HUES64 (cell line): ENCODE measurements at regions not wholly inside any gene's neighbourhood (a gene's known extent, or its start where the extent isn't known, plus 50 kb on each side); places are given as distances from the start of the nearest gene placed in this dataset.

ENCODE experiments used
- H3K27ac ChIP-seq: 2 replicates; pipeline ENCODE4 v1.7.0; 2013; ENCODE audit warnings: low read depth, low read length, inconsistent platforms
- H3K27me3 ChIP-seq: 2 replicates; pipeline ENCODE4 v1.6.1; 2013; ENCODE audit warnings: mild to moderate bottlenecking, low read length; ENCODE audit not compliant: insufficient read depth
- H3K36me3 ChIP-seq: 2 replicates; pipeline ENCODE4 v1.6.1; 2013; ENCODE audit warnings: mild to moderate bottlenecking, low read length; ENCODE audit not compliant: insufficient read depth
- H3K4me1 ChIP-seq: 2 replicates; pipeline ENCODE4 v1.6.1; 2013; ENCODE audit warnings: mild to moderate bottlenecking, low read length, moderate library complexity; ENCODE audit not compliant: insufficient read depth
- H3K4me3 ChIP-seq: 2 replicates; pipeline ENCODE4 v1.5.1; 2013; ENCODE audit warnings: mild to moderate bottlenecking, low read length, moderate library complexity
- H3K9ac ChIP-seq: 2 replicates; pipeline ENCODE4 v1.6.1; 2013; ENCODE audit warnings: mild to moderate bottlenecking, low read depth, low read length
- H3K9me3 ChIP-seq: 2 replicates; pipeline ENCODE4 v1.6.1; 2013; ENCODE audit warnings: low read depth, low read length; ENCODE audit not compliant: insufficient read depth
- WGBS: fragments of 150-250, 120-280 bp; methylation state at CpG from one replicate; pipeline ENCODE4 v1.1.7; 2013; ENCODE audit warnings: missing lambda C conversion rate; 5-methylcytosine and 5-hydroxymethylcytosine counted together

- WGBS = 81% methylated on average over 10 of the region's 10 CpGs
- Histone ChIP-seq H3K27me3 (no peaks in the 10 kb centered on the region), H3K4me3 (no peak overlapping the region), H3K4me1 (peaks cover 9% of the 10 kb centered on the region; the same call in 1 of the 2 replicates), H3K27ac (no peak overlapping the region), H3K9me3 (no peaks in the 10 kb centered on the region), H3K36me3 (no peaks in the 10 kb centered on the region), H3K9ac (no peak overlapping the region)
These were observed 79.4 kb downstream of the PDGFA start for GRCh38 chr7:440059-440749.

GRCh38 chr7:441684-442421 lies 77.8 kb downstream of the PDGFA start:
- H3K27ac ChIP-seq = no peak overlapping the region
- no peak overlapping the region for H3K9ac ChIP-seq
- H3K4me1 ChIP-seq = peaks cover 8% of the 10 kb centered on the region; the same call in 1 of the 2 replicates
- H3K9me3 ChIP-seq = no peaks in the 10 kb centered on the region
- 95% methylated on average over 14 of the region's 14 CpGs for WGBS
- H3K4me3 ChIP-seq = no peak overlapping the region
- H3K36me3 ChIP-seq = no peaks in the 10 kb centered on the region
- H3K27me3 ChIP-seq = no peaks in the 10 kb centered on the region

GRCh38 chr7:442457-442856 lies 77.2 kb downstream of the PDGFA start:
- Histone ChIP-seq H3K4me1 (0 out of 2 replicates have a peak, but pooled peaks cover 2% of the 10 kb centered on the region), H3K4me3 (no peak overlapping the region), H3K9ac (no peak overlapping the region), H3K27ac (no peak overlapping the region), H3K9me3 (no peaks in the 10 kb centered on the region), H3K27me3 (no peaks in the 10 kb centered on the region), H3K36me3 (no peaks in the 10 kb centered on the region)
- 59% methylated on average over 7 of the region's 7 CpGs for WGBS

GRCh38 chr7:443279-443833 lies 76.3 kb downstream of the PDGFA start:
- no peaks in the 10 kb centered on the region for H3K27me3 ChIP-seq
- no peaks in the 10 kb centered on the region for H3K9me3 ChIP-seq
- no peaks in the 10 kb centered on the region for H3K36me3 ChIP-seq
- 84% methylated on average over 1 of the region's 1 CpG for WGBS
- H3K4me1 ChIP-seq = no peaks in the 10 kb centered on the region
- no peak overlapping the region for H3K4me3 ChIP-seq
- H3K27ac ChIP-seq = no peak overlapping the region
- no peak overlapping the region for H3K9ac ChIP-seq

GRCh38 chr7:444606-445005 lies 75.0 kb downstream of the PDGFA start:
- no peaks in the 10 kb centered on the region for H3K36me3 ChIP-seq
- 92% methylated on average over 8 of the region's 8 CpGs for WGBS
- no peak overlapping the region for H3K9ac ChIP-seq
- H3K4me1 ChIP-seq = 0 out of 2 replicates have a peak, but pooled peaks cover 1% of the 10 kb centered on the region
- H3K9me3 ChIP-seq = no peaks in the 10 kb centered on the region
- no peak overlapping the region for H3K4me3 ChIP-seq
- no peaks in the 10 kb centered on the region for H3K27me3 ChIP-seq
- H3K27ac ChIP-seq = no peak overlapping the region

GRCh38 chr7:445020-445419 lies 74.6 kb downstream of the PDGFA start:
- H3K4me3 ChIP-seq = no peak overlapping the region
- no peak overlapping the region for H3K27ac ChIP-seq
- 0 out of 2 replicates have a peak, but pooled peaks cover 4% of the 10 kb centered on the region for H3K4me1 ChIP-seq
- H3K9ac ChIP-seq = no peak overlapping the region
- H3K27me3 ChIP-seq = no peaks in the 10 kb centered on the region
- WGBS = 94% methylated on average over 14 of the region's 14 CpGs
- no peaks in the 10 kb centered on the region for H3K36me3 ChIP-seq
- no peaks in the 10 kb centered on the region for H3K9me3 ChIP-seq

- H3K4me1 ChIP-seq = 0 out of 2 replicates have a peak, but pooled peaks cover 4% of the 10 kb centered on the region
- no peak overlapping the region for H3K27ac ChIP-seq
- WGBS = 60% methylated on average over 14 of the region's 14 CpGs
- no peak overlapping the region for H3K9ac ChIP-seq
- no peaks in the 10 kb centered on the region for H3K9me3 ChIP-seq
- H3K27me3 ChIP-seq = no peaks in the 10 kb centered on the region
- no peak overlapping the region for H3K4me3 ChIP-seq
- no peaks in the 10 kb centered on the region for H3K36me3 ChIP-seq
These were observed 73.9 kb downstream of the PDGFA start for GRCh38 chr7:445563-446288.

- Histone ChIP-seq H3K9me3 (no peaks in the 10 kb centered on the region), H3K36me3 (no peaks in the 10 kb centered on the region), H3K27ac (no peak overlapping the region), H3K4me1 (peaks cover 8% of the 10 kb centered on the region), H3K27me3 (peaks cover 5% of the 10 kb centered on the region), H3K4me3 (no peak overlapping the region), H3K9ac (no peak overlapping the region)
- 80% methylated on average over 29 of the region's 29 CpGs for WGBS
These were observed 73.2 kb downstream of the PDGFA start for GRCh38 chr7:446289-446935.
